GM23338 (cell line): ENCODE measurements at regions not wholly inside any gene's neighbourhood (a gene's known extent, or its start where the extent isn't known, plus 50 kb on each side); places are given as distances from the start of the nearest gene placed in this dataset.

Experiments
- ATAC-seq: fragments of 200-7000 bp; cut with Tn5 transposase; 3 replicates; pipeline ENCODE4 v1.9.1; 2020
- DNase-seq: peaks from one replicate; pipeline ENCODE4 v3.0.0-alpha.2; 2015; ENCODE audit warnings: low spot score
- H2AFZ ChIP-seq: fragments of 200-600 bp; sonication (generic); 2 replicates; pipeline ENCODE4 v1.8.0; 2016; ENCODE audit warnings: antibody characterized with exemption, mild to moderate bottlenecking, moderate library complexity
- H3F3A ChIP-seq: fragments of 200-600 bp; sonication (generic); replicated peaks from 2 replicates; pipeline ENCODE4 v1.8.0; 2017; ENCODE audit warnings: antibody characterized with exemption, mixed run types, low read depth
- H3K27ac ChIP-seq: fragments of 200-600 bp; sonication (generic); 2 replicates; pipeline ENCODE4 v1.6.1; 2016; ENCODE audit warnings: low read depth
- H3K27me3 ChIP-seq: fragments of 200-600 bp; sonication (generic); 2 replicates; pipeline ENCODE4 v1.8.0; 2016; ENCODE audit warnings: mild to moderate bottlenecking, mixed run types, moderate library complexity; ENCODE audit not compliant: insufficient read depth
- H3K36me3 ChIP-seq: fragments of 200-600 bp; sonication (generic); 2 replicates; pipeline ENCODE4 v1.8.0; 2016; ENCODE audit warnings: mild to moderate bottlenecking; ENCODE audit not compliant: insufficient read depth
- H3K4me1 ChIP-seq: fragments of 200-600 bp; sonication (generic); 2 replicates; pipeline ENCODE4 v1.8.0; 2016; ENCODE audit warnings: mild to moderate bottlenecking, moderate library complexity; ENCODE audit not compliant: insufficient read depth
- H3K4me2 ChIP-seq: fragments of 200-600 bp; sonication (generic); 2 replicates; pipeline ENCODE4 v1.7.1; 2017; ENCODE audit warnings: mixed run types
- H3K4me3 ChIP-seq: fragments of 200-600 bp; sonication (generic); 2 replicates; pipeline ENCODE4 v1.6.1; 2016; ENCODE audit warnings: mixed run types
- H3K79me2 ChIP-seq: fragments of 200-600 bp; sonication (generic); replicated peaks from 2 replicates; pipeline ENCODE4 v1.8.0; 2017; ENCODE audit warnings: mild to moderate bottlenecking; ENCODE audit not compliant: insufficient read depth
- H3K9me2 ChIP-seq: fragments of 200-600 bp; sonication (generic); 2 replicates; pipeline ENCODE4 v1.8.0; 2017; ENCODE audit not compliant: insufficient read depth
- H4K20me1 ChIP-seq: fragments of 200-600 bp; sonication (generic); replicated peaks from 2 replicates; pipeline ENCODE4 v1.8.0; 2017; ENCODE audit warnings: mild to moderate bottlenecking; ENCODE audit not compliant: insufficient read depth
- H3K27ac Mint-ChIP-seq: 2 replicates; pipeline ENCODE4 v1.8.0; 2020; ENCODE audit warnings: inconsistent platforms, mild to moderate bottlenecking, moderate library complexity, mixed read lengths
- H3K27me3 Mint-ChIP-seq: 3 replicates; pipeline ENCODE4 v1.8.0; 2022; ENCODE audit warnings: low read depth, mild to moderate bottlenecking, moderate library complexity, mixed read lengths, inconsistent platforms; ENCODE audit not compliant: insufficient read depth, poor library complexity
- H3K36me3 Mint-ChIP-seq: 3 replicates; pipeline ENCODE4 v1.8.0; 2021; ENCODE audit warnings: low read depth, mild to moderate bottlenecking, inconsistent platforms, moderate library complexity, mixed read lengths
- H3K4me1 Mint-ChIP-seq: 3 replicates; pipeline ENCODE4 v1.8.0; 2020; ENCODE audit warnings: mild to moderate bottlenecking, inconsistent platforms, mixed read lengths
- H3K4me3 Mint-ChIP-seq: 3 replicates; pipeline ENCODE4 v1.8.0; 2021; ENCODE audit warnings: moderate library complexity, mild to moderate bottlenecking, inconsistent platforms, mixed read lengths
- H3K9me3 Mint-ChIP-seq: 3 replicates; pipeline ENCODE4 v1.8.0; 2020; ENCODE audit warnings: moderate library complexity, mild to moderate bottlenecking, inconsistent platforms, mixed read lengths
- CREB1 ChIP-seq: fragments of 250-450 bp; sonication (Bioruptor Pico); IDR thresholded peaks from 2 replicates; pipeline ENCODE4 v1.5.0; 2020; ENCODE audit warnings: low read depth, mild to moderate bottlenecking, moderate library complexity
- ETS1 ChIP-seq: IDR thresholded peaks from 2 replicates; pipeline ENCODE4 v1.6.1; 2016; ENCODE audit warnings: antibody characterized with exemption
- EZH2 ChIP-seq: fragments of 200-600 bp; sonication (generic); IDR thresholded peaks from one replicate; pipeline ENCODE4 v1.8.0; 2017; ENCODE audit warnings: antibody characterized with exemption, mild to moderate bottlenecking, low read depth; ENCODE audit not compliant: unreplicated experiment
- EZH2phosphoT487 ChIP-seq: fragments of 200-600 bp; sonication (generic); IDR thresholded peaks from one replicate; pipeline ENCODE4 v1.8.1; 2018; ENCODE audit warnings: antibody characterized with exemption; ENCODE audit not compliant: unreplicated experiment
- JUNB ChIP-seq: IDR thresholded peaks from one replicate; pipeline ENCODE4 v1.6.1; 2016; ENCODE audit warnings: antibody characterized with exemption; ENCODE audit not compliant: unreplicated experiment
- NANOG ChIP-seq: IDR thresholded peaks from 2 replicates; pipeline ENCODE4 v1.6.1; 2016; ENCODE audit warnings: antibody characterized with exemption, borderline replicate concordance
- POLR2AphosphoS5 ChIP-seq: IDR thresholded peaks from 2 replicates; pipeline ENCODE4 v1.6.1; 2016; ENCODE audit warnings: antibody characterized with exemption, low read depth
- REST ChIP-seq: IDR thresholded peaks from one replicate; pipeline ENCODE4 v1.6.1; 2018; ENCODE audit warnings: antibody characterized with exemption; ENCODE audit not compliant: unreplicated experiment
- ZNF114 ChIP-seq: fragments of 250-450 bp; sonication (Bioruptor Pico); IDR thresholded peaks from 2 replicates; pipeline ENCODE4 v1.5.0; 2020; ENCODE audit warnings: mild to moderate bottlenecking, moderate library complexity
- ZNF331 ChIP-seq: fragments of 250-450 bp; sonication (Bioruptor Pico); IDR thresholded peaks from 2 replicates; pipeline ENCODE4 v1.5.0; 2020; ENCODE audit warnings: low read depth, mild to moderate bottlenecking, moderate library complexity
- TF ChIP-seq, protein P1 (sequence below): fragments of 250-450 bp; sonication (Bioruptor Pico); IDR thresholded peaks from 2 replicates; pipeline ENCODE4 v1.5.0; 2020; ENCODE audit warnings: mild to moderate bottlenecking, moderate library complexity
- TF ChIP-seq, protein P2 (sequence below), 2 experiments: fragments of 200-600 bp in 1 of 2; sonication (generic) in 1 of 2; conservative IDR thresholded peaks; 2 replicates each; pipeline versions ENCODE4 v1.5.1 to v1.6.1; 2016 to 2017; ENCODE audit warnings: antibody characterized with exemption in 2 of 2, low read depth in 2 of 2, mild to moderate bottlenecking in 2 of 2, moderate library complexity in 1 of 2

GRCh38 chr18:42532119-42532518 lies 577.1 kb downstream of the PIK3C3 start:
- DNase-seq (no peak), ATAC-seq (no peak)
- H2AFZ ChIP-seq, result no peak overlapping the region
- H3K27ac ChIP-seq, result no peak overlapping the region
- H3K27me3 Mint-ChIP-seq, result no peaks in the 10 kb centered on the region
- no peaks in the 10 kb centered on the region for H3K27me3 ChIP-seq
- H3K36me3 ChIP-seq, result no peaks in the 10 kb centered on the region
- no peaks in the 10 kb centered on the region for H3K36me3 Mint-ChIP-seq
- H3K9me3 Mint-ChIP-seq, result no peaks in the 10 kb centered on the region
- H3K4me3 ChIP-seq, result no peak overlapping the region
- peaks cover 5% of the 10 kb centered on the region; the same call in 1 of the 2 replicates for H3K9me2 ChIP-seq
- H3K4me2 ChIP-seq, result no peak overlapping the region
- peaks cover 3% of the 10 kb centered on the region; the same call in 2 of the 3 replicates for H3K4me1 Mint-ChIP-seq
- no peak overlapping the region for H3K27ac Mint-ChIP-seq
- no peaks in the 10 kb centered on the region for H3K79me2 ChIP-seq
- H3F3A ChIP-seq, result no peaks in the 10 kb centered on the region
- no peak overlapping the region for H3K4me3 Mint-ChIP-seq
- H4K20me1 ChIP-seq, result no peaks in the 10 kb centered on the region
- no peaks in the 10 kb centered on the region for H3K4me1 ChIP-seq
- TF ChIP-seq ETS1 (no peak), JUNB (no peak), EZH2phosphoT487 (no peak), ZNF331 (no peak), EZH2 (no peak), ZNF114 (CRISPR knock-in tag) (no peak), REST (no peak), NANOG (no peak), POLR2AphosphoS5 (no peak), CREB1 (CRISPR knock-in tag) (no peak)
- TF ChIP-seq, protein P1, sequence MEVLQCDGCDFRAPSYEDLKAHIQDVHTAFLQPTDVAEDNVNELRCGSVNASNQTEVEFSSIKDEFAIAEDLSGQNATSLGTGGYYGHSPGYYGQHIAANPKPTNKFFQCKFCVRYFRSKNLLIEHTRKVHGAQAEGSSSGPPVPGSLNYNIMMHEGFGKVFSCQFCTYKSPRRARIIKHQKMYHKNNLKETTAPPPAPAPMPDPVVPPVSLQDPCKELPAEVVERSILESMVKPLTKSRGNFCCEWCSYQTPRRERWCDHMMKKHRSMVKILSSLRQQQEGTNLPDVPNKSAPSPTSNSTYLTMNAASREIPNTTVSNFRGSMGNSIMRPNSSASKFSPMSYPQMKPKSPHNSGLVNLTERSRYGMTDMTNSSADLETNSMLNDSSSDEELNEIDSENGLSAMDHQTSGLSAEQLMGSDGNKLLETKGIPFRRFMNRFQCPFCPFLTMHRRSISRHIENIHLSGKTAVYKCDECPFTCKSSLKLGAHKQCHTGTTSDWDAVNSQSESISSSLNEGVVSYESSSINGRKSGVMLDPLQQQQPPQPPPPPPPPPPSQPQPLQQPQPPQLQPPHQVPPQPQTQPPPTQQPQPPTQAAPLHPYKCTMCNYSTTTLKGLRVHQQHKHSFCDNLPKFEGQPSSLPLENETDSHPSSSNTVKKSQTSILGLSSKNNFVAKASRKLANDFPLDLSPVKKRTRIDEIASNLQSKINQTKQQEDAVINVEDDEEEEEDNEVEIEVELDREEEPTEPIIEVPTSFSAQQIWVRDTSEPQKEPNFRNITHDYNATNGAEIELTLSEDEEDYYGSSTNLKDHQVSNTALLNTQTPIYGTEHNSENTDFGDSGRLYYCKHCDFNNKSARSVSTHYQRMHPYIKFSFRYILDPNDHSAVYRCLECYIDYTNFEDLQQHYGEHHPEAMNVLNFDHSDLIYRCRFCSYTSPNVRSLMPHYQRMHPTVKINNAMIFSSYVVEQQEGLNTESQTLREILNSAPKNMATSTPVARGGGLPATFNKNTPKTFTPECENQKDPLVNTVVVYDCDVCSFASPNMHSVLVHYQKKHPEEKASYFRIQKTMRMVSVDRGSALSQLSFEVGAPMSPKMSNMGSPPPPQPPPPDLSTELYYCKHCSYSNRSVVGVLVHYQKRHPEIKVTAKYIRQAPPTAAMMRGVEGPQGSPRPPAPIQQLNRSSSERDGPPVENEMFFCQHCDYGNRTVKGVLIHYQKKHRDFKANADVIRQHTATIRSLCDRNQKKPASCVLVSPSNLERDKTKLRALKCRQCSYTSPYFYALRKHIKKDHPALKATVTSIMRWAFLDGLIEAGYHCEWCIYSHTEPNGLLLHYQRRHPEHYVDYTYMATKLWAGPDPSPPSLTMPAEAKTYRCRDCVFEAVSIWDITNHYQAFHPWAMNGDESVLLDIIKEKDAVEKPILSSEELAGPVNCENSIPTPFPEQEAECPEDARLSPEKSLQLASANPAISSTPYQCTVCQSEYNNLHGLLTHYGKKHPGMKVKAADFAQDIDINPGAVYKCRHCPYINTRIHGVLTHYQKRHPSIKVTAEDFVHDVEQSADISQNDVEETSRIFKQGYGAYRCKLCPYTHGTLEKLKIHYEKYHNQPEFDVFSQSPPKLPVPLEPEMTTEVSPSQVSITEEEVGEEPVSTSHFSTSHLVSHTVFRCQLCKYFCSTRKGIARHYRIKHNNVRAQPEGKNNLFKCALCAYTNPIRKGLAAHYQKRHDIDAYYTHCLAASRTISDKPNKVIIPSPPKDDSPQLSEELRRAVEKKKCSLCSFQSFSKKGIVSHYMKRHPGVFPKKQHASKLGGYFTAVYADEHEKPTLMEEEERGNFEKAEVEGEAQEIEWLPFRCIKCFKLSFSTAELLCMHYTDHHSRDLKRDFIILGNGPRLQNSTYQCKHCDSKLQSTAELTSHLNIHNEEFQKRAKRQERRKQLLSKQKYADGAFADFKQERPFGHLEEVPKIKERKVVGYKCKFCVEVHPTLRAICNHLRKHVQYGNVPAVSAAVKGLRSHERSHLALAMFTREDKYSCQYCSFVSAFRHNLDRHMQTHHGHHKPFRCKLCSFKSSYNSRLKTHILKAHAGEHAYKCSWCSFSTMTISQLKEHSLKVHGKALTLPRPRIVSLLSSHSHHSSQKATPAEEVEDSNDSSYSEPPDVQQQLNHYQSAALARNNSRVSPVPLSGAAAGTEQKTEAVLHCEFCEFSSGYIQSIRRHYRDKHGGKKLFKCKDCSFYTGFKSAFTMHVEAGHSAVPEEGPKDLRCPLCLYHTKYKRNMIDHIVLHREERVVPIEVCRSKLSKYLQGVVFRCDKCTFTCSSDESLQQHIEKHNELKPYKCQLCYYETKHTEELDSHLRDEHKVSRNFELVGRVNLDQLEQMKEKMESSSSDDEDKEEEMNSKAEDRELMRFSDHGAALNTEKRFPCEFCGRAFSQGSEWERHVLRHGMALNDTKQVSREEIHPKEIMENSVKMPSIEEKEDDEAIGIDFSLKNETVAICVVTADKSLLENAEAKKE, result no peak
- TF ChIP-seq, protein P2, sequence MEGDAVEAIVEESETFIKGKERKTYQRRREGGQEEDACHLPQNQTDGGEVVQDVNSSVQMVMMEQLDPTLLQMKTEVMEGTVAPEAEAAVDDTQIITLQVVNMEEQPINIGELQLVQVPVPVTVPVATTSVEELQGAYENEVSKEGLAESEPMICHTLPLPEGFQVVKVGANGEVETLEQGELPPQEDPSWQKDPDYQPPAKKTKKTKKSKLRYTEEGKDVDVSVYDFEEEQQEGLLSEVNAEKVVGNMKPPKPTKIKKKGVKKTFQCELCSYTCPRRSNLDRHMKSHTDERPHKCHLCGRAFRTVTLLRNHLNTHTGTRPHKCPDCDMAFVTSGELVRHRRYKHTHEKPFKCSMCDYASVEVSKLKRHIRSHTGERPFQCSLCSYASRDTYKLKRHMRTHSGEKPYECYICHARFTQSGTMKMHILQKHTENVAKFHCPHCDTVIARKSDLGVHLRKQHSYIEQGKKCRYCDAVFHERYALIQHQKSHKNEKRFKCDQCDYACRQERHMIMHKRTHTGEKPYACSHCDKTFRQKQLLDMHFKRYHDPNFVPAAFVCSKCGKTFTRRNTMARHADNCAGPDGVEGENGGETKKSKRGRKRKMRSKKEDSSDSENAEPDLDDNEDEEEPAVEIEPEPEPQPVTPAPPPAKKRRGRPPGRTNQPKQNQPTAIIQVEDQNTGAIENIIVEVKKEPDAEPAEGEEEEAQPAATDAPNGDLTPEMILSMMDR (conservative IDR thresholded peaks at IDR 0.05; ENCODE audit: low read depth in 2 of 2), result no peak
